GM12878 (cell line): ENCODE measurements at regions not wholly inside any gene's neighbourhood (a gene's known extent, or its start where the extent isn't known, plus 50 kb on each side); places are given as distances from the start of the nearest gene placed in this dataset.

ENCODE experiments used
- ATAC-seq: fragments of 200-7000 bp; cut with Tn5 transposase; 3 replicates; pipeline ENCODE4 v1.9.1; 2020; ENCODE audit warnings: mild to moderate bottlenecking, moderate library complexity
- BruUV-seq: library from RNA; stranded (reverse); fragments of 400-500 nt; replicated peaks from 2 replicates; lab custom pipeline; 2021; lab: Mats Ljungman, UMichigan
- CTCF ChIA-PET: fragments of 300-600 bp; sonication (Branson Sonifier 250); formaldehyde crosslinking; extraction: SDS; loops from one replicate; lab custom pipeline; 2021; ENCODE audit warnings: inconsistent platforms; lab: Yijun Ruan, JAX
- POLR2A ChIA-PET: fragments of 350-600 bp; formaldehyde crosslinking; extraction: SDS; loops from one replicate; lab custom pipeline; 2021; ENCODE audit warnings: inconsistent platforms; lab: Charles Lee
- RAD21 ChIA-PET: fragments of 300-600 bp; sonication (Branson Sonifier 250); formaldehyde crosslinking; loops from one replicate; lab custom pipeline; 2023; ENCODE audit warnings: antibody characterized with exemption; ENCODE audit not compliant: unreplicated experiment; lab: Charles Lee
- SMC1A ChIA-PET: fragments of 300-600 bp; sonication (Branson Sonifier 250); formaldehyde crosslinking; loops from one replicate; lab custom pipeline; 2023; ENCODE audit not compliant: unreplicated experiment, uncharacterized antibody; lab: Charles Lee
- DNase-seq: peaks from one replicate; pipeline ENCODE4 v3.0.0-alpha.2; 2011; ENCODE audit warnings: low read depth, low spot score
- FAIRE-seq: peaks from 3 replicates; lab custom pipeline; 2011; peaks lifted over from hg19 to GRCh38; lab: Jason Lieb, UNC
- H2AFZ ChIP-seq: 2 replicates; pipeline ENCODE4 v1.6.0; 2011; ENCODE audit warnings: low read depth, low read length, control low read depth; ENCODE audit not compliant: control insufficient read depth
- H3K27ac ChIP-seq: 2 replicates; pipeline ENCODE4 v1.5.1; 2011; ENCODE audit warnings: control low read depth; ENCODE audit not compliant: control insufficient read depth, insufficient read depth
- H3K27me3 ChIP-seq, 2 experiments: replicated peaks in 1 of 2; 2 replicates each; pipeline versions ENCODE4 v1.6.0 to v1.6.1; 2011; ENCODE audit warnings: low read length in 1 of 2; ENCODE audit not compliant: control insufficient read depth in 2 of 2, insufficient read depth in 2 of 2
- H3K36me3 ChIP-seq, 2 experiments: 2 replicates each; pipeline ENCODE4 v1.5.1; 2011; ENCODE audit warnings: low read length in 1 of 2; ENCODE audit not compliant: control insufficient read depth in 2 of 2, insufficient read depth in 2 of 2
- H3K4me1 ChIP-seq: 2 replicates; pipeline ENCODE4 v1.6.1; 2011; ENCODE audit warnings: mild to moderate bottlenecking, low read length, moderate library complexity, mixed read lengths; ENCODE audit not compliant: control insufficient read depth, insufficient read depth
- H3K4me2 ChIP-seq: 2 replicates; pipeline ENCODE4 v1.6.0; 2011; ENCODE audit warnings: control low read depth; ENCODE audit not compliant: control insufficient read depth, insufficient read depth
- H3K4me3 ChIP-seq: fragments of 200-600 bp; sonication (generic); 2 replicates; pipeline ENCODE4 v1.5.1; 2016
- H3K79me2 ChIP-seq: 2 replicates; pipeline ENCODE4 v1.6.0; 2011; ENCODE audit warnings: low read length; ENCODE audit not compliant: control insufficient read depth, insufficient read depth
- H3K9ac ChIP-seq: 2 replicates; pipeline ENCODE4 v1.8.0; 2011; ENCODE audit warnings: low read length, control low read depth, mixed read lengths; ENCODE audit not compliant: control insufficient read depth, insufficient read depth
- H3K9me3 ChIP-seq: replicated peaks from 3 replicates; pipeline ENCODE4 v1.5.1; 2011; ENCODE audit warnings: mild to moderate bottlenecking, low read length; ENCODE audit not compliant: control insufficient read depth, insufficient read depth
- H4K20me1 ChIP-seq: 2 replicates; pipeline ENCODE4 v1.6.0; 2011; ENCODE audit not compliant: control insufficient read depth, insufficient read depth
- SKIL ChIP-seq: fragments of 450-650 bp; IDR thresholded peaks from 2 replicates; pipeline ENCODE4 v1.6.1; 2017; ENCODE audit warnings: mild to moderate bottlenecking, low read depth, inconsistent platforms; ENCODE audit not compliant: poor library complexity, severe bottlenecking
- SUPT20H ChIP-seq: IDR thresholded peaks from 2 replicates; pipeline ENCODE4 v1.6.1; 2011; ENCODE audit warnings: low read depth, mild to moderate bottlenecking, low read length, moderate library complexity, borderline replicate concordance; ENCODE audit not compliant: control insufficient read depth
- ZNF384 ChIP-seq: IDR thresholded peaks from 2 replicates; pipeline ENCODE4 v1.6.1; 2012; ENCODE audit warnings: low read depth, mild to moderate bottlenecking, low read length, improper control_type of control experiment, borderline replicate concordance
- WGBS: methylation state at CpG from one replicate; pipeline ENCODE4 v1.1.6; 2016; ENCODE audit warnings: low lambda C conversion rate; ENCODE audit not compliant: insufficient replicate concordance, insufficient coverage; ENCODE audit errors: missing lambda C conversion rate; 5-methylcytosine and 5-hydroxymethylcytosine counted together
- in situ Hi-C: fragments of 300-500 bp; cut with MboI; formaldehyde crosslinking; loops from 9 replicates; pipeline ENCODE4 v1.14.3; 2018; ENCODE audit warnings: mixed read lengths
- intact Hi-C: fragments of 100-400 bp; cut with micrococcal nuclease; formaldehyde crosslinking; loops from one replicate; pipeline ENCODE4 v1.14.2; 2022; ENCODE audit not compliant: unreplicated experiment
- TF ChIP-seq, protein P1 (sequence below): fragments of 450-650 bp; IDR thresholded peaks from 2 replicates; pipeline ENCODE4 v1.6.1; 2018; ENCODE audit warnings: mild to moderate bottlenecking, low read depth, moderate library complexity; ENCODE audit not compliant: partially characterized antibody

DNA sequence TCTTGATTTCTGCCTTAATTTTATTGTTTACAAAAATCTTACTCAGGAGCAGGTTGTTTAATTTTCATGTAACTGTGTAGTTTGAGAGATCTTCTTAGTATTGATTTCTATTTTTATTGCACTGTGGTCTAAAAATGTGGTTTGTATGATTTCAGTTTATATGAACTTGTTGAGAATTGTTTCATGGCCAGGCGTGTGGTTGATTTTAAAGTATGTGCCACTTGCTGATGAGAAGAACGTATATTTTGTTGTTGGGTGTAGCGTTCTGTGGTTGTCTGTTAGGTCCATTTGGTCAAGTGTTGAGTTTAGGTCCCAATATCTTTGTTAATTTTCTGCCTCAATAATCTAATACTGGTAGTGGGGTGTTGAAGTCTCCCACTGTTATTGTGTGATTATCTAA is 996.8 kb downstream of the PCDH19 start:
- H3K4me1 ChIP-seq = no peaks in the 10 kb centered on the region
- in situ Hi-C loops (no loop called here), intact Hi-C loops (no loop called here)
- RAD21 ChIA-PET = no interaction called here
- DNase-seq (no peak), FAIRE-seq (no peak), ATAC-seq (no peak)
- TF ChIP-seq, protein P1, sequence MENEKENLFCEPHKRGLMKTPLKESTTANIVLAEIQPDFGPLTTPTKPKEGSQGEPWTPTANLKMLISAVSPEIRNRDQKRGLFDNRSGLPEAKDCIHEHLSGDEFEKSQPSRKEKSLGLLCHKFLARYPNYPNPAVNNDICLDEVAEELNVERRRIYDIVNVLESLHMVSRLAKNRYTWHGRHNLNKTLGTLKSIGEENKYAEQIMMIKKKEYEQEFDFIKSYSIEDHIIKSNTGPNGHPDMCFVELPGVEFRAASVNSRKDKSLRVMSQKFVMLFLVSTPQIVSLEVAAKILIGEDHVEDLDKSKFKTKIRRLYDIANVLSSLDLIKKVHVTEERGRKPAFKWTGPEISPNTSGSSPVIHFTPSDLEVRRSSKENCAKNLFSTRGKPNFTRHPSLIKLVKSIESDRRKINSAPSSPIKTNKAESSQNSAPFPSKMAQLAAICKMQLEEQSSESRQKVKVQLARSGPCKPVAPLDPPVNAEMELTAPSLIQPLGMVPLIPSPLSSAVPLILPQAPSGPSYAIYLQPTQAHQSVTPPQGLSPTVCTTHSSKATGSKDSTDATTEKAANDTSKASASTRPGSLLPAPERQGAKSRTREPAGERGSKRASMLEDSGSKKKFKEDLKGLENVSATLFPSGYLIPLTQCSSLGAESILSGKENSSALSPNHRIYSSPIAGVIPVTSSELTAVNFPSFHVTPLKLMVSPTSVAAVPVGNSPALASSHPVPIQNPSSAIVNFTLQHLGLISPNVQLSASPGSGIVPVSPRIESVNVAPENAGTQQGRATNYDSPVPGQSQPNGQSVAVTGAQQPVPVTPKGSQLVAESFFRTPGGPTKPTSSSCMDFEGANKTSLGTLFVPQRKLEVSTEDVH = no peak
- TF ChIP-seq ZNF384 (no peak), SUPT20H (no peak), SKIL (no peak)
- no peaks in the 10 kb centered on the region for H3K27me3 ChIP-seq
- 15% methylated on average over 3 of the region's 3 CpGs for WGBS
- no peak overlapping the region for H3K4me2 ChIP-seq
- CTCF ChIA-PET = interaction anchor here (0.6 kb wide), 1 partner anchor 1482 kb away, joined by 3 read pairs; no protein-coding TSS in a partner anchor
- H3K4me3 ChIP-seq = no peak overlapping the region
- no peak overlapping the region for H3K27ac ChIP-seq
- H3K36me3 ChIP-seq = no peaks in the 10 kb centered on the region
- POLR2A ChIA-PET = no interaction called here
- no peaks in the 10 kb centered on the region for H3K79me2 ChIP-seq
- no TSS peak for BruUV-seq
- H3K9me3 ChIP-seq = no peaks in the 10 kb centered on the region
- H2AFZ ChIP-seq = no peak overlapping the region
- no peaks in the 10 kb centered on the region for H4K20me1 ChIP-seq
- SMC1A ChIA-PET = interaction anchor here (0.6 kb wide), 1 partner anchor 932 kb away, joined by 3 read pairs; no protein-coding TSS in a partner anchor
- H3K9ac ChIP-seq = no peak overlapping the region
